Breast epithelium (tissue), 3 donors: ENCODE measurements at regions not wholly inside any gene's neighbourhood (a gene's known extent, or its start where the extent isn't known, plus 50 kb on each side); places are given as distances from the start of the nearest gene placed in this dataset.

ENCODE experiments used
- CTCF ChIP-seq, 3 donors: fragments of 450-650 bp; IDR thresholded peaks; one replicate each; pipeline ENCODE4 v1.5.1; 2016 to 2017; ENCODE audit warnings: antibody characterized with exemption in 3 of 3, mild to moderate bottlenecking in 3 of 3, moderate library complexity in 3 of 3
- POLR2A ChIP-seq: fragments of 450-650 bp; IDR thresholded peaks from one replicate; pipeline ENCODE4 v1.6.1; 2016; ENCODE audit warnings: antibody characterized with exemption, mild to moderate bottlenecking, moderate library complexity
- POLR2AphosphoS5 ChIP-seq, 3 donors: sonication (generic); formaldehyde crosslinking; IDR thresholded peaks; one replicate each; pipeline ENCODE4 v1.6.1; 2017; ENCODE audit warnings: antibody characterized with exemption in 3 of 3

- no peak for TF ChIP-seq CTCF (IDR thresholded peaks at IDR 0.05)
- no peak for TF ChIP-seq POLR2AphosphoS5 (IDR thresholded peaks at IDR 0.05)
- TF ChIP-seq POLR2A = no peak
Observed at GRCh38 chr10:6823770-6824169, 243.7 kb upstream of the PRKCQ start.
